GM18909 (cell line): ENCODE measurements at regions not wholly inside any gene's neighbourhood (a gene's known extent, or its start where the extent isn't known, plus 50 kb on each side); places are given as distances from the start of the nearest gene placed in this dataset.
"Not testable (repeated sequence)": the region's sequence is repeated elsewhere in the genome, so short reads cannot be mapped to it uniquely, and the experiment has no call there.

Experiments
- ATAC-seq: cut with Tn5 transposase; IDR thresholded peaks from one replicate; pipeline ENCODE4 v1.9.1; 2021; ENCODE audit warnings: mild to moderate bottlenecking; ENCODE audit not compliant: unreplicated experiment, poor library complexity

DNA sequence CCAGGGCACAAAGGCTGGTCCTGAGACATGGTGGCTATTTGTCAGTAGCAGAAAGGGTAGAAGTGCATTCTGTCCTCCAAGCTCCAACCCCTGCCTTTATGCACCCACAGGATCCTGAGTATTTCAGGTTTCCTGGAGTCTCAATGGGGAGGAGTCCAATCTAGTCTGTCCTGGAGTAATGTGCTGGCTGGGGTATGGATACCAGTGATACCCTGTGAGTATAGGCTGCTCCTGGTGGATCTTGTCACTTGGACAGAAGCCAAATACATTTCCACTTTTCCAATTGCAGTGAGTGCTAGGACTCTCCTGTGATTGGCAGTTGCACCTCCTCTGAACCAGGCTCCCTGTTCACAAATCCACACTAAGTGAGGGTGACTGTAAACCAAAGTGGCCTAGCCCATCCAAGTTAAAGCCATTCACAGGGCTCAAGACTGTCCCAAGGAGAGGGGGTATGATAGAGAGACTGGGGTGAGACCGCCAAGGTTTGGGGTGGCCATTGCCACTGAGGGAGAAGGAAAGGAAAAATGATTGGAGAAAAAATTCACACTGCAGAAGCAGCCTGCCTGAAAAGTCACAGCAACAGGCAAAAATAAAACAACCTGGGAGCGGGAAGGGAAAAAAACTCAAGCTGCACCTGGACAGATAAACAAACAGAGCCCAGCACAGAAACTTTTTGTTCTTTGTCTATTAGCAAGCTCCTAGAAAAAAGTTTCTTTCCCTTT is 163.4 kb upstream of the ETV3 start:
- ATAC-seq, result no peak

DNA sequence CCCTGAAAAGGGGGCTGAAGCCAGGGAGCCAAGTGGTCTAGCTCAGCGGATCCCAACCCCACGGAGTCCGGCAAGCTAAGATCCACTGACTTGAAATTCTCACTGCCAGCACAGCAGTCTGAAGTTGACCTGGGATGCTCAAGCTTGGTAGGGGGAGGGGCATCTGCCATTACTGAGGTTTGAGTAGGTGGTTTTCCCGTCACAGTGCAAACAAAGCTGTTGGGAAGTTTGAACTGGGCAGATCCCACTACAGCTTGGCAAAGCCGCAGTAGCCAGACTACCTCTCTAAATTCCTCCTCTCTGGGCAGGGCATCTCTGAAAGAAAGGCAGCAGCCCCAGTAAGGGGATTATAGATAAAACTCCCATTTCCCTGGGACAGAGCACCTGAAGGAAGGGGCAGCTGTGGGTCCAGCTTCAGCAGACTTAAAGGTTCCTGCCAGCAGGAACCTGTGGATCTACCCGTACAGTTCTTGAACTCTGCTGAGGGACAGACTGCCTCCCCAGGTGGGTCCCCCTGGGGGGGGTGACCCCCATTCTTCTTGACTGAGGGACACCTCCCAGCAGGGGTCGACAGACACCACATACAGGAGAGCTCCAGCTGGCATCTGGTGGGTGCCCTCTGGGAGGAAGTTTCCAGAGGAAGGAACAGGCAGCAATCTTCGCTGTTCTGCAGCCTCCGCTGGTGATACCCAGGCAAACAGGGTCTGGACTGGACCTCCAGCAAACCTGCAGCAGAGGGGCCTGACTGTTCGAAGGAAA is 156.4 kb upstream of the ETV3 start:
- not testable (repeated sequence) for ATAC-seq

DNA sequence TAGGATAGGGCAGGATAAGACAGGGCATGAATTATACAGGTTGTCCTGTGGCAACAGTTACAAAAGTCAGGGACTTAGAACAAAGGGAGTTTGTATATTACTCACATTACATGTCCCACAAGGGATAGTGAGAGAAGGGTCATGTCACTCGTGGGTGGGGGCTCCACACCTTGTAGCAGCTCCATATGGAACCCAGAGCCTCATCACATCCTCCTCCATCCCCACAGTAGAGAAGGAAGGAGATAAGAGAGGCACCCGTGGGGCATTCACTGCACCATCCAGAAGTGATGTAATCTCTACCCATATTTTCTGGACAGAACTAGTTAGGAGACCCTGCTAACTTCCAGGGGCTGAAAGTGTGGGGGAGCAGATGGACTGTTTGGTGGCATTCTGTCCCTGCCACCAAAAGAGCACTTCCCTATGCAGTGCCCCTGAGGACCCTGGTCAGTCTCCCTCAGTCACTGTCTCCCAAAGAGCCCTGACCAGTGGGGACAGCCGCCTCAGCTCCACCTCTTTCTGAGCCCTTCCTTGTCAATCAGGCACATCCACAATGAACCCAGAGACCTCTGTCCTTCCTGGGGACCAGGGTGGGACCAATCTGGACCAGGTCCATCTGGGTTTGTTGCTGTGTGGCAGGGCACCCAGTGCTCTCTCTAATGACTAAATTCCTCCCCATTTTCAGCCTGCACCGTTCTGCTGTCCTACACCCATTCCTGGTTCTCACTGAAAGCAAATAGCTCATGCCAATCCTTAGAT is 154.8 kb upstream of the ETV3 start:
- ATAC-seq, result no peak

DNA sequence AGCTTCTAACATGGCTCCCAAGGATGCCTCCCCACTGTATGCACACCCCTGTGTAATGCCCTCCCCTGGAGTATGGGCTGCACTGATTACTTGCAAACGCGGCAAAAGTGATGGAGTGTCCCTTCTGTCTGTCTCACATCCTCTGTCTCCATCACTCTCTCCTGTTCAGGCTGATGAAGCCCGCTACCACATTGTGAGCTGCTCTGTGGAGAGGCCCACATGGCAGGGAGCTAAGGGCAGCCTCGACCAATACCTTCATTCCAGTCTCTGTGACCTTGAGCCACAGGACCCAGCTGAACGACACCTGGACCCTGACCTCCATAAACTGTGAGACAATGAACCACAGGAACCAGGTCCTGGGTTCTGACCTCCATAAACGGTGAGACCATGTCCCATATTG is 154.1 kb upstream of the ETV3 start:
- ATAC-seq, result no peak

DNA sequence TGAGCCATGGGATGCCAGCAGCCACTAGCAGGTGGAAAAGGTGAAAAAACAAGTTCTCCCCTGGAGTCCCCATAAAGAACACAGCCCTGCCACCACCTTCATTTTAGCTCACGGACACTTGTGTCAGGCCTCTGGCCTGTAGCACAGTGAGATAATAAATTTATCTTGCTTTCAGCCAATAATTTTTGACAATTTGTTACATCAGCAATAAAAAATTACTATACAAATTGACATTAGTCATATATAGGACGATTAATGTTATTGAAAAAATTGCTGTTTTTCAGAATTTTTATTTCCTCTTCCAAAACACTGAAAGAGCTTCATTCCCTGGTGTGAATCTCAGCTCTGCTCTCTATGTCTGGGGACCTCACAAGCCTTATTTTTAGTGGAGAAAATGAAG is 152.9 kb upstream of the ETV3 start:
- no peak for ATAC-seq

DNA sequence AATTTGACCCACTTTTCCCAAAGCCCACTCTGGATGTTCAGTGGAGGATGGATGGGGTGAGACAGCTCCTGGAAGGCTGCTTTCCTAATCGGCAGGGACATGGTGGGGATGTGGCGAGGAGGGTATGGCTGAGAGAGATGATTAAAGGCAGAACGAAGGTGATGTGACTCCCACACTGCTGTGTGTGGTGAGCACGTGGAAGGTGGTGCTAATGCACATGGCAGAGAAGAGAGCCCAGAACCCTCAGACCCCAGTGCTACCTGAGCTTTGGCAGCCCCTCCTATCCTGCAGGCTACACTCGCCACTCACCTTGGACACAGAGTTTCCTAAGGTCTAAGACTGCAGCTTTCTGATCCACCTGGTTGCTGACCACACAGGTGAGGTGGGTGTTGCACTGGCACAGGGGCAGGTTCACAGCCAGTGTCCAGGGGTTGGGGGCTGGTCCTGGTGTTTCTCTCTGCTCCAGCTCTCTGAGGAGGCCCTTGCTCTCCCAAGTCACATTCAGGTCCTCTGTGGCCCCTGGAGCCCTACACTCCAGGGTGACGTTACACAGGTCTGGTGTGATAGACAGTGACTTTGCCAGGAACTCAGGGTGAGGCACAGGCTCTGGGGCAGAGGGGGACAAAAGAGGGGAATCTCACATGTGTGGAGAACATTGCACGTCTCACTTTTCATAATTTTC is 151.4 kb upstream of the ETV3 start:
- ATAC-seq, result no peak

DNA sequence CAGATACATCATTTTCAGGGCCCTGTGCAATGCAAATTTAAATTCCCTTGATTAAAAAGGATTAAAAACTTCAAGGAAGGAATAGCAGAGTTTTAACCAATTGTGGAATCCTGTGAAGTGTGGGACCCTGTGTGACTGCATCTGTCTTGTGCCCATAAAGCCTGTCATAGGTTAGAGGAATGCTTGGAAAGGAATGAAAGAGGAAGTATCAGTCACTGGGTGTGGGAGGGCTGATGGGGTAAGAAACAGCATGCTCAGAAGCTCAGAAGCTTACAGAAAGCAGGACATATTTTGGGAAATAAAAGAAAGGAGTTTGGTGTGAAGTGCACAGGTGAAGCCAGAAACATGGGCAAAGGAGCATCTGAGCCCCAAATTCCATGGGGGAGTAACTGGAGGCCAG is 150.8 kb upstream of the ETV3 start:
- no peak for ATAC-seq

DNA sequence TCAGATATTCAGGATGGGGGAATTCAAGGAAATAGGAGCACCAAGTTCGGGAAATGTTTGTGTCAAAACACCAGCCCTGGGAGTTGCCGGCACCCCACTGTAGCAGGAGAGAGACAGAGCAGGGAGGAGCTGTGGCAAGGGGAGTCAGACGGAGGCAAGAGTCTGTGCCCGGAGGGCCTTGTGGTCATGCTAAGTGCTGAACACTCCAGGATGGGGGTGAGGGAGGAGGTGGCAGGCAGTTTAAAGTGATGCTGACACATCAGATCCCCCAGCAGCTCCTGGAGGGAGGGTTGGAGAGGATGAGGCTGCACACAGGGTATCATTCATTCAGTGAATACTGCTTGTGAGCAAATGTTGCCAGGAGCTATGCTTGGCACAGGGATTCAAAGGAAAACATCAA is 150.3 kb upstream of the ETV3 start:
- no peak for ATAC-seq

DNA sequence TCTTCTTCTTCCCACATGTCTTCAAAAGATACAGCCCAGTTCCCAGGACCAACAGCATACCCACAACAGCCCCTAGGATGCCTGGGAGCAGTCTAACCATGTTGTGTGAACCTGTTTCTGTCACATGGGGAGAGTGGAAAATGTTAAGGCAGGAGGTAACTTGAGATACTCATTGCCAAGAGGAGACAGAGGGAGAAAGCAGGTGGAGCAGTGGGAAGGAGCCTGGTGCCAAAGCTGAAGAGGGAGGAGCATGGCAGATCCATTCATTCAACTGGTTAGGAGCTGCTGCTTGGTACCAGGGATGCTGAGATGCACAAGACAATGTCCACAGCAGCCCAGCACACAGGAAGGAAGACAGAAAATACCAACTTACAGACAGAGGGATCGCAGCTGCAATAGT is 149.8 kb upstream of the ETV3 start:
- ATAC-seq, result no peak

DNA sequence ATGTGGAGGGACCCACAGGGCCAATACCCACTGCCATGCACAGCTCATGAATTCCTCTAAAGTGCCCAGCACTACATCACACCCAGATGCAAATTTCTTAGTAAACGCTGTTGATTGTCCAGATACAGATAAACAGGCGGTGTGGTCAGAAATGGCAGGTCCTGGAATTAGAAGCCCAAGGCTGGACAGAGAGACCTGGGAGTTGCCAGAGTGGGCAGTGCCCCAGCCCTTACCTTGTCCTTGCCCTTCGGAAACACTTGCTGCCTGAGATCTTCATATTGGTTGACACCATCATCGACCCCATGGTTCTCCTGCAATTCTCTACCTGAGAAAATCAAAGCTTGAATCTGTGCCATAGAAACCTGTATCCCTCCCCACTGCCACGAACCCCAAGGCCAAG is 149.3 kb upstream of the ETV3 start:
- ATAC-seq, result no peak

DNA sequence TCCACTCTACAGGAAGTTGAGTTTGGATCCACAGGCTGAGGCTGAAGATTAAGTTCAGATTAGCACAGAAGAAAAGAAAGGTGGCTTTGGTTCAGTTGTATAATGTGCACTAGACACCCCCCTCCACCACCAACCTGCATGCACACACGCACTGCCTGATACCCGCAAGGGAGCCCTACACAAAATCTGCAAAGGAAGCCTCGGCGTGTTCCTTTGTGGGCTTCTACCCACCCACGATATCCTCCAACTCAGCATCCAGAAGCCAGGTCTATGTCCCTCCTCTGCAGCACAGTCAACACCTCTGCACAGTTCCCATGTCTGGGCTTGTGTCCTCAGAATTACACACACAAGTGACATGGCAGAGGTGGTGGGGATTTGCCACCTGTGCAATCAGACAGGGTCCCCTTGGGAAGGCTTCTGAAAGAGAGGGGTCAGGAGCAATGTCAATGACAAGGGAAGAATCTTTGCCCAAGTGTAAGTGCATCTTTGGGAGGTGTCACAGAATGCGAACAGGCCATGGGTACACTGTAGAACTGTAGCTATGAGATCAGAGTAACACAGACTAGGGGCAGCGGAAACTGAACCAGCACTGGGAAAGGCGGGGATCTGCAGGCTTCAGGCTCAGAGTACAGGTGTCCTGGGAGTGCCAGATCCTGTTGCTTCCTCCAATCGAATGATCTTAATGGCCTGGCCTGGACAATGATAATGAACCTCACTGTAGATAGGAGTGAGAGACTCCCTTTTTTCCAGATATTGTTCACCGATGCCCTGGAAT is 148.6 kb upstream of the ETV3 start:
- ATAC-seq, result no peak

DNA sequence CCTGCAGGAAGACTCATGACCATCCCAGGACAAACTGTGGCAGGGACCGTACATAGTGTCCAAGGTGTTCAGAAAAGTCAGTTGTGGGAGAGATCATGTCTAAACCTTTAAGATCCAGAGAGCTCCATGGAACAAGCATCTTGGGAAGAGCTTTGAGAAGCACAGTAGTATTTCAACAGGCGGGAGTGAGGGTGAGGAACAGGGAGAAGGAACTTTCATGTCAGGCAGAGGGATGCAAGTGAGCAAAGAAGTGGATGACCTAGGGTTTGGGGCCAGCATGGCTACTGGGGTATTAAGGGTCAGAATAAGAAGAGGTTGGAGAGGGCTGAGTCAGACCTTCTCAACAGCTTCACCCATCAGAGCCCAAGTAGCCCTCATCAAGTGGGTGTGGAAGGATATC is 147.9 kb upstream of the ETV3 start:
- ATAC-seq, result no peak

DNA sequence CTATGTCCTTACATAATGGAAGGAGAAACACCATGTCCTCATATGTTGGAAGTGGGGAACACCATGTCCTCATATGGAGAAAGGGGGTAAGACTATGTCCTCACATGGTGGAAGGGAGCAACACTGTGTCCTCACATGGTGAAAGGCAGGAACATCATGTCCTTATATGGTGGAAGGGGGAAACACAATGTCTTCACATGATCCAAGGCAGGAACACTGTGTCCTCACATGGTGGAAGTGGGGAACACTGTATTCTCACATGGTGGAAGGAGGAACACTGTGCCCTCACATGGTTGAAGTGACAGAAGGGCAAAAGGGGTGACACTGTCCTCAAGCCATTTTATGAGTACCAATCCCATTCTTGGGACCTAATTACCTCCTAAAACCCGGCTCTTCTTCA is 146.3 kb upstream of the ETV3 start:
- ATAC-seq, result no peak

DNA sequence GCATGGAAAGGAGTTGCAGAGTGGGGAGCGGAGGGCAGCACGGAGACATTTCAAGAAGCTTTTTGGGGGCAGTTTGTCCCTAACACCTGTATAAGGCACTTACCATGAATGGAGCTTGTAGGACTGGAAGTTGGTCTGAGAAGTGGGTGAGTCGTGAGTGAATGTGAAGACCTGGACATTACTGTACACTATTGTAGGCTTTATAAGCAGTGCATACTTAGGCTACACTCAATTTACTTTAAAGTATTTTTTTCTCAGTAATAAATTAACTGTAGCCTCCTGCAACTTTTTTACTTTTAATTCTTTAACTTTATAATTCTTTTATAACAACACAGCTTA is 141.6 kb upstream of the ETV3 start:
- no peak for ATAC-seq

DNA sequence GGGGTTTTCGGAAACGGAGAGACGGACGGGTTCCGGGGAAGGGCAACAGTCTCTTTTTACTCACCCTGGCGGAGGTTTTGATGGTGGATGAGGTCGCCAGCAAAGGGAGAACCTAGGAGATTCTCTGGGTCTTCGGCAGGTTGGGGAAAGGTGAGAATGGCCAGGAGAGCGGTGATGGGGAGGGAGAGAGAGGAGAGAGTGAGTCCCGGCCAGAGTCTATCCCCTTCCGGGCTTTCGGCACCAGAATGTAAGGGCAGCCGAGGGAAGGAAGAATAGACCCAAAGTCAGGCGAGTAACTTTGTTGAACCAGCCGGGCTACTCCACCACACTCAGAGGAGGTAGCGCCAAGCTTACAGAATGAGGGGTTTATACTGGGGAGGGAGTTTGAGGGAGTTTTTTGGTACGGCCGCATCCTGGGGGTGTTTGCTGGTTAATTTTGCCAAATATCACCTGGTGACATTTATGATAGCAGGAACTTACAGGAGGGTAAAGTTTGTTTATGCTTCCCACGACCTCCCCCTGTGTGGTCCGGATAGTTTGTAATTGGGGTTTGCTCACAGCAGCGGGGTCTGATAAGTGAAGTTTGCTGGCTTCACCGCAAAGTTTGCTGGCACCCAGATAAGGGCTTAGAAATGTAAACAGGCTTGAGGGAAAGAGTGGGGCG is 141.1 kb upstream of the ETV3 start:
- ATAC-seq, result no peak

DNA sequence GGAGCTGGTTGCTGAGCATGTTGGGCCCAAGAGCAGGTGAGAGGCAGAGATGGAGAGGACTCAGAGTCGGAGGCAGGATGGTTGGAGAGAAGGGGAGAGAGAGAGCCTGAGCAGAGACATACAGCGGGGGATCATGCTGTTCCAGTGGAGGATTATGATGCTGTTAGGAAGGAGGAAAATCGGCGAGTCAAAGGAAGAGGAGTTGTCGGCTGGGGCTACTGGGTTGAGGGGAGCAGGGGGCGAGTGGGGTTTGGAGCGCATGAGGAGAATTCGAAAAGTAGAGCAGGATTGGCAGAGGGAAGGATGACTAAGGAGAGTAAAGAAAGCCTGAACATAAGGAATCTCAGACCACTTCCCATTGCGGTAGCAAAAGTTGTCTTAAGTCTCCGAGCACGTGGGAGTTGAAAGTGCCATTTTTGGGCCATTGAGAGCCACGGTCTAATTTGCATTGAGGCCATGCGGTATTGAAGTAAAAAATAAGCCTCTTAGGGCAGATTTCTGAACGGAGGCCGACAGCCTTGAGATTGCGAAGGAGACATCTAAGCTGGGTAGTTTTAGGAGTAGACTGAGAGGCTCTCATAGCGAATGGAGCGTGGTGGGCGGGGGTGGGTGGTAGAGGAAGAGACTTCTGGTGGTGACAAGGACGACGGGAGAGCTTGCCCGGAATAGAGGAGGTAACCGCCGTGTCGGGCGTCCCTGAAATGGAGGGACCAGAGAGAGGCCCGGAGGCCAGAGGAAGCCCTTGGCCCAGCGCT is 140.4 kb upstream of the ETV3 start:
- no peak for ATAC-seq

DNA sequence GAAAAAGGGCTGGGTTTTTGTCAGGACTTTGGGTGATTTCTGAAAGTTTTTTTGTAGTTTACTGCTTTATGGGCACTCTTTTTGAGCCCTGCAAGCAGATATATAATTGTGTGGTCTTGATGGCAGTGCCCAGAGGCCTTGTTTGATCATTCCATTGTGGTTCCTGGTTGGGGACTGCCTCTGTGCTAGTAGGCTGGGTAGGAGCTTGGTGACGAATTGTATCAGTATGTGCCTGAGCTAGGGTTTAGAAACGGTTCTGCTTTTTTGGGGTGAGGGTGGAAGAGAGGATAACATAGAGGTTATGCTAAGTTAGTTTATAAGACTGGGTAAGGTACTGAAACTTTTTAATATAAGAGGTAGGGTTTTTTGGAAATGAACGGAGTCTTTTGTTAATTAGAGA is 139.7 kb upstream of the ETV3 start:
- ATAC-seq, result no peak

DNA sequence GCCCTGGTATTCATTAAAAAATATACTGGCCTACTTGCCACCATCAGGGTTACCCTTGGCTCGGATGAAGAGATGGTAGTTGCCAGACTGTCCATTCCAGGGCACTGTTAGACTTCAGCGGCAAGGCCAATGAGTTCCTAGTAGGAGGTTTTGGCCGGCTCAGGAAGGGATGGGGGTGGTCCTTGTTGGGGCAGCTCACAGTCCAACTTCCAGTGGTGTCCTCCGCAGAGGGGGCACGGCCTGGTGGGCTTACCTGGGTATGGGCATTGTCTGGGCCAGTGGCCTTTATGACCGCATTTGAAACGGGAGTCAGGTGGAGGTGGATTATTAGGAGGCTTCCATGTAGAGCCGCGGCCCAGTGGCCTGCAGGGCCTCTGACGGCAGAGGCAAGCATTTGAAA is 139.1 kb upstream of the ETV3 start:
- ATAC-seq, result no peak
